ENCODE measurements at regions not wholly inside any gene's neighbourhood (a gene's known extent, or its start where the extent isn't known, plus 50 kb on each side); places are given as distances from the start of the nearest gene placed in this dataset.

DNA sequence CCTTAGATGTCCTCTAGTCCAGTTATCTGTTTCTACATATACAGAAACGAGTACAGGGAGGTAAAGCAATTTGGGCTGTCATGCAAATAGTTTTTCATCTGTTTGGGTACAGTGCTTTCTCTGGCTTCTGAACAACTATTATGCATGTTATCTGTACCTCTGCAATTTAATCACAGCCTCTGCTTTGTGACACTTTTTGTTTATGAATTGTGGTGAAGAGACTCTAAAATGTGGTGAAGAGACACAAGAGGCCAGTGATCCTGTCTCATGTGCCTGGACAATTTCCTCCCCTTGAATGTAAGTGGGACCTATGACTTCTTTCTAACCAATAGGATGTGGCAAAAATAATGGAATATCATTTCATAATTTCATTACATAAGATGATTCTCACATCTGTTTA lies 130.3 kb upstream of the ARHGAP42 start:
- no peak overlapping the region for H3K4me3 ChIP-seq
- TF ChIP-seq, protein P1, sequence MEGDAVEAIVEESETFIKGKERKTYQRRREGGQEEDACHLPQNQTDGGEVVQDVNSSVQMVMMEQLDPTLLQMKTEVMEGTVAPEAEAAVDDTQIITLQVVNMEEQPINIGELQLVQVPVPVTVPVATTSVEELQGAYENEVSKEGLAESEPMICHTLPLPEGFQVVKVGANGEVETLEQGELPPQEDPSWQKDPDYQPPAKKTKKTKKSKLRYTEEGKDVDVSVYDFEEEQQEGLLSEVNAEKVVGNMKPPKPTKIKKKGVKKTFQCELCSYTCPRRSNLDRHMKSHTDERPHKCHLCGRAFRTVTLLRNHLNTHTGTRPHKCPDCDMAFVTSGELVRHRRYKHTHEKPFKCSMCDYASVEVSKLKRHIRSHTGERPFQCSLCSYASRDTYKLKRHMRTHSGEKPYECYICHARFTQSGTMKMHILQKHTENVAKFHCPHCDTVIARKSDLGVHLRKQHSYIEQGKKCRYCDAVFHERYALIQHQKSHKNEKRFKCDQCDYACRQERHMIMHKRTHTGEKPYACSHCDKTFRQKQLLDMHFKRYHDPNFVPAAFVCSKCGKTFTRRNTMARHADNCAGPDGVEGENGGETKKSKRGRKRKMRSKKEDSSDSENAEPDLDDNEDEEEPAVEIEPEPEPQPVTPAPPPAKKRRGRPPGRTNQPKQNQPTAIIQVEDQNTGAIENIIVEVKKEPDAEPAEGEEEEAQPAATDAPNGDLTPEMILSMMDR (IDR thresholded peaks at IDR 0.05) = no peak
- no peak for TF ChIP-seq POLR2A (IDR thresholded peaks at IDR 0.05)
- DNase-seq = no peak
- H3K27ac ChIP-seq = peak overlapping the region; percentile 45 to 60
- no peaks in the 10 kb centered on the region for H3K9me3 ChIP-seq
- H3K4me1 ChIP-seq = peaks cover 0 to 7% of the 10 kb centered on the region in 2 donors
- no peaks in the 10 kb centered on the region for H3K36me3 ChIP-seq
- intact Hi-C loops (cut with DNase I; ENCODE audit: low total_unique reads) = no loop called here
- H3K27me3 ChIP-seq = no peaks in the 10 kb centered on the region

DNA sequence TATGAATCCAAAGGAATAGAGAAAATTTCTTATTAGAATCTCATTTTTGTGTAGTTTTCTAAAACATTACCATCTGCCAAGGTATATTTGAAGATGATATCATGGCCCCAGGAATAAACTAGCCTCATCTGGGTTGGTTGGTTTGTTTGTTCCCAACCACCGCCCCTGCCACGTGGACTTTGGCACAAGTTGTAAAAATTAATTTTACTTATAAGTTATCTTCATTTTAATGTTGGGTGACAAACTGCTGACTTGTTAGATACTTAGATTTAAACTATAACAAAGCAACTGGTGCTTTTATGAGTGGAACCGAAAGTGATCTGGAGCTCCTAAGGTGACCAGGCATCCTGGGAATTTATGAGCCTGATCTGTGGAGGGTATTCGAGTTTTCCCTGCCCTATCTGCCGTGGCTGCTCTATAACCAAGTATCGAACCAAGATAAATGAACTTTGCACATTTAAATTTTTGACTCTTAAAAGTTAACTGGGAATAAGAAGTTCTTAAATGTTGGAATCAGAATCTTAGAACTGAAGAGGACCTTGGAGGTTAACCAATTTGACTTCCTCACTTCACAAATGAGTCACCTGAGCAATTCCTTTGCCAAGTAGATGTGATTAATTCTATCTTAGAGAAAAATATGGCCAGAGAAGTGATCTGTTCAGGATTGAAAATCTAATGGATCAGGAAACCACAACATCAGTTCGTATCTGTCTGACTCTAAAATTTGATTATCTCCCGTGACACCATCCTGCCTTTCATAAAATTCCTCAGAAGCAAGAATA lies 129.1 kb upstream of the ARHGAP42 start:
- intact Hi-C loops (cut with DNase I; ENCODE audit: low total_unique reads) = no loop called here
- TF ChIP-seq POLR2A (IDR thresholded peaks at IDR 0.05) = no peak
- TF ChIP-seq, protein P1 (IDR thresholded peaks at IDR 0.05) = no peak
- Histone ChIP-seq H3K27ac (peak overlapping the region in 1 of 2 donors; percentile 15), H3K4me1 (peaks cover 0 to 12% of the 10 kb centered on the region in 2 donors), H3K27me3 (no peaks in the 10 kb centered on the region), H3K9me3 (no peaks in the 10 kb centered on the region), H3K36me3 (no peaks in the 10 kb centered on the region), H3K4me3 (no peak overlapping the region)
- no peak for DNase-seq

DNA sequence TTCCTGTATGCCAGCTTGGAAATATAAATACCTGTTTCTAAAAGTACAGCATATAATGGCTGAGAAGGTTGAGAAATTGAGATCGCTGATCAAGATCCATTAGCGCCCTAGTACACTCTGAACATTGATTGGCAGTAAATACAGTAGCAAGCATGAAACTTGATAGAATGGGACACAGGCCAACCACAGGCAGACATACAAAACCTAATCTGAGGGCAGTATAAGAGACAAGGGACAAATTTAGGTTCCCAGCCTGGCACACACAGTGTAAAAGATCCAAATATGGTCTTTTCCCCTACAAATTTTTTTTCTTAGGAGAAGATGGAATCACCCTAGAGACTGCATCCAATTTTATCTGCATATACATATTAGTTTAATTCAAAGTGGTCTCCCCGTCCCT lies 126.5 kb upstream of the ARHGAP42 start:
- no peaks in the 10 kb centered on the region for H3K9me3 ChIP-seq
- H3K36me3 ChIP-seq = no peaks in the 10 kb centered on the region
- peaks cover 0 to 12% of the 10 kb centered on the region in 2 donors for H3K4me1 ChIP-seq
- H3K4me3 ChIP-seq = no peak overlapping the region
- no peaks in the 10 kb centered on the region for H3K27me3 ChIP-seq
- intact Hi-C loops (cut with DNase I; ENCODE audit: low total_unique reads) = no loop called here
- H3K27ac ChIP-seq = peak overlapping the region in 1 of 2 donors; percentile 67
- no peak for TF ChIP-seq POLR2A (IDR thresholded peaks at IDR 0.05)
- TF ChIP-seq, protein P1 (IDR thresholded peaks at IDR 0.05) = no peak
- DNase-seq = no peak

DNA sequence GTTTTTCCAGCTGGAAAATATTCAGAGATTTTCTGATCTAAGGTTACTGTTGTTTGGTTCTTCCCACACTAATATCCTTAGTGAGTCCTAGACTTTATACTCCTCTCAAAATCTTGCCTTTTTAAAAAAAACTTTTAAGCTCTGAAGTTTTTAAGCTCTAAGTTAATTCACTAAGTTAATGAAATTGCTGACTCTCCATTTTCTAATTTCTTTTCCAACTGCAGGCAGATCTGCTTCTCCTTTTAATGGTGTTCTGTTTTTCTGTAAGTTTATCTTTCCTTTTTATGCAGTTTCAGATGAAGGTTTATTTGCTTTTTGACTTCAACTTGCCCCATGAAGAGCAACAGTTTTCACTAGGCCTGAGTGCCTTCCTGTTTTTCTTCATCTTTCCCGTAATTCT lies 125.8 kb upstream of the ARHGAP42 start:
- intact Hi-C loops (cut with DNase I; ENCODE audit: low total_unique reads) = no loop called here

DNA sequence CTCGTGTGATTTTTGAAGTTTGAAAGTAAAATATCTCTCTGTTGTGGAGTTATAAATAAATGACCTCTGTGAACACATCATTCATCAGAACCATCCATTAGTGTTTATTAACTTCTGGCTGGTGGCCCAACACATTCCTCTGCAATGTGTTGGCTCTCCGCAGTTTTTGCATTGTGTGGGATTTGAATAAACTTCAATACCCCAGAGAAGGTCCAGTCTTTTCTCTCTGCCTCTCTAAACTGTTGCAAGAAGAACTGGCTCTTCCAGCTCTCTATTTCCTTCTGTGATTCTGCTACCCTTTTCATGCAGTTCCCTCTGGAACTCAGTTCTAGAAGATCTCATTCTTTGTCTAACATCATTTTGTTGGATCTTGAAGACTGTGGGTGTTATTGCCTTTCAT lies 125.0 kb upstream of the ARHGAP42 start:
- Histone ChIP-seq H3K27ac (peak overlapping the region; percentile 34 to 67), H3K9me3 (no peaks in the 10 kb centered on the region), H3K4me1 (peaks cover 0 to 12% of the 10 kb centered on the region in 2 donors), H3K4me3 (no peak overlapping the region), H3K36me3 (no peaks in the 10 kb centered on the region), H3K27me3 (no peaks in the 10 kb centered on the region)
- intact Hi-C loops (cut with DNase I; ENCODE audit: low total_unique reads) = no loop called here
- peak; percentile 29 to 32 for DNase-seq
- TF ChIP-seq POLR2A (IDR thresholded peaks at IDR 0.05) = no peak
- TF ChIP-seq, protein P1 (IDR thresholded peaks at IDR 0.05) = no peak

More for the DNA sequence above, 125.8 kb upstream of the ARHGAP42 start:
- Histone ChIP-seq H3K27ac (peak overlapping the region; percentile 51 to 67), H3K4me1 (peaks cover 0 to 12% of the 10 kb centered on the region in 2 donors), H3K9me3 (no peaks in the 10 kb centered on the region), H3K36me3 (no peaks in the 10 kb centered on the region), H3K4me3 (no peak overlapping the region), H3K27me3 (no peaks in the 10 kb centered on the region)
- DNase-seq = no peak
- no peak for TF ChIP-seq POLR2A (IDR thresholded peaks at IDR 0.05)
- TF ChIP-seq, protein P1 (IDR thresholded peaks at IDR 0.05) = no peak
